GM03348 (cell line): ENCODE measurements at regions not wholly inside any gene's neighbourhood (a gene's known extent, or its start where the extent isn't known, plus 50 kb on each side); places are given as distances from the start of the nearest gene placed in this dataset.
"Not testable (repeated sequence)": the region's sequence is repeated elsewhere in the genome, so short reads cannot be mapped to it uniquely, and the experiment has no call there.

Experiments
- DNase-seq: peaks from one replicate; pipeline ENCODE4 v3.0.0; 2012; ENCODE audit warnings: low spot score

GRCh38 chr5:110872200-110872599, 133.4 kb downstream of the SLC25A46 start:
- DNase-seq = no peak

DNA sequence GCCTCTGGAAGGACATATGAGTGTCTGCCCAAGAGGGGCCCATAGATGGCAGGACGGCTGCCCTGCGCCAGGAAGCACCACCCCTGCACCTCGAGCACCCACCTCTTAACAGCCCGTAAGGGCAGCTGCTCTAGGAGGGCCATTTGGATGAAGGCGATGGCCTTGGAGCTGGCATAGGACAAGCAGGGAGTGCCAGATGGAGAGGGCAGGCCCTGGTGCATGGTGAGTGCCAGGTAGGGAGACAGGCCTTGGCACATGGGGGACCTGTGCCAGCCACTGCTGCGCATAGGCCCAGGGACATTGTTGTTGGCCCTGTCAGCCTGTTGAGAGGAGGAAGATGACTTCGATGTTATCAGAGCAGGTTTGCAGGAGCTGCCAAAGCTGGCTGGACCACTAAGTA, 134.2 kb downstream of the SLC25A46 start:
- no peak for DNase-seq

DNA sequence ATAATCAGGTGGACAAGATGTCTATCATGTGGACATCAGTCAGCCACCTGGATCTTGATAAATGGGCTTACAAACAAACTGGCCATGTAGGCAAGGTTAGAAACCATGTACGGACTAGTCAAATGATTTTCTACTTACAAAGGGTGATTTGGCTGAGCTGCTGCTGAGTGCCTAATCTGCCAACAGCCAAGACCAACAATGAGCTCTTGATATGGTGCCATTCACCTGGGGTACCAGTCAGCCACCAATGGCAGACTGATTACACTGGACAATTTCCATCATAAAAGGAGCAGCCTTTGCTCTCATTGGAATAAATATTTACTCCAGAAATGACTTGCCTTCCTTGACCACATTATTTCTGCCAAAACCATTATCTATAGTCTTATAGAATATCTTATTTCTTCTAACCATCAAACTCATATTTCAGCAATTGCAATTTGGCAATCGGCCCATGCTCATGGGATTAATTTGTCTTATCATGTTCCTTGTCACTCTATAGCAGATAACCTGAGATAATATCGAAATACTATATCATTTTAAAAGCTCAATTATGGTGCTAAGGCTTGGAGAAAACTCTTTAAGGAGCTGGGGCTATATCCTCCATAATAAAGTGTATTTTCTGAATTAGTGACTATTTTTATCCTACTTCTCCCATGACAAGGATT, 135.1 kb downstream of the SLC25A46 start:
- no peak for DNase-seq

DNA sequence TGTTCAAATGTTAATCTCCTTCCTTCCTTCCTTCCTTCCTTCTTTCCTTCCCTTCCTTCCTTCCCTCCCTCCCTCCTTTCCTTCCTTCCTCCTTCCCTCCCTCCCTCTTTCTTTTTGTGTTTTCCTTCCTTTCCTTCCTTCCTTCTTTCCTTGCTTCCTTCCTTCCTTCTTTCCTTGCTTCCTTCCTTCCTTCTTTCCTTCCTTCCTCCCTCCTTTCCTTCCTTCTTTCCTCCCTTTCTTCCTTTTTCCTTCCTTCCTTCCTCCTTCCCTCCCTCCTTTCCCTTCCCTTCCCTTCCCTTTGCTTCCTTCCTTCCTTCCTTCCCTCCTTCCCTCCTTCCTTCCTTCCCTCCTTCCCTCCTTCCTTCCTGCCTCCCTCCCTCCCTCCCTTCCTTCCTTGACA, 136.3 kb downstream of the SLC25A46 start:
- DNase-seq = not testable (repeated sequence)

GRCh38 chr5:110878115-110878514, 139.3 kb downstream of the SLC25A46 start:
- DNase-seq = no peak

DNA sequence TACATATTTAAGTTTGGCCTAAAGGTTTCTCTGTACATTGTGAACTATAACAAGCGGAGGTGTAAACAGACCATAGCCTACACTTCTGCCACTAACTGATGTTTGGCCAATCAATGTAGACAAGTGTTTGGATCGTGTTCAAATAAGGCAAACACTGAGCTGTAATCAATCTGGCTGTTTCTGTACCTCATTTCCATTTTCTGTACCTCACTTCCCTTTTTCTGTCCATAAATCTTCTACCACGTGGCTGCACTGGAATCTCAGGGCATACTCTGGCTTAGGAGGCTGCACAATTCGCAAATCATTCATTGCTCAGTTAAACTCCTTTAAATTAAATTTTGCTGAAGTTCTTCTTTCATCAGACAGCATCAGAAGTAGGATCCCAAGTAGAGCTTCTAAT, 140.9 kb downstream of the SLC25A46 start:
- no peak for DNase-seq

GRCh38 chr5:110880413-110880812, 141.6 kb downstream of the SLC25A46 start:
- DNase-seq = no peak

DNA sequence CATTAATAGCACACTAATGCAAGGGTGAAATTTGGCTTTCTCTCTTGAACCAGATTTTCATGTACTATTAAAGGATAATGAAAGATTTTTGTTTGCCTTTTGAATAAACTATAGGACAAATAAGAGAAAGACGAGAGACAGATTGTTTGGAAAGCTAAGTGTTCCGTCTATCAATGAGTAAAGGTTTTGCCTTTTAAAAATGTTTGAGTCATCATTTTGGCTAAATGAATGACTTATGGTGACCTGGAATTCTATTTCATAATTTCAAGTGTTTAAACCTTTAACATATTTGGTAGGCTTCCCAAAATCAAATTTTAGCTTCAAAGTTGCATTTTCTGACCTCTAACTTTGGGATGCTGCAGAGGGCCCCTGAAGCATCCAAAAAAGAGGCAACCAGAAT, 145.2 kb downstream of the SLC25A46 start:
- DNase-seq = no peak

GRCh38 chr5:110887170-110887569, 148.4 kb downstream of the SLC25A46 start:
- not testable (repeated sequence) for DNase-seq

GRCh38 chr5:110893854-110894483, 155.2 kb downstream of the SLC25A46 start:
- not testable (repeated sequence) for DNase-seq

GRCh38 chr5:110894805-110895204, 156.0 kb downstream of the SLC25A46 start:
- no peak for DNase-seq

GRCh38 chr5:110896901-110897300, 158.1 kb downstream of the SLC25A46 start:
- no peak for DNase-seq

DNA sequence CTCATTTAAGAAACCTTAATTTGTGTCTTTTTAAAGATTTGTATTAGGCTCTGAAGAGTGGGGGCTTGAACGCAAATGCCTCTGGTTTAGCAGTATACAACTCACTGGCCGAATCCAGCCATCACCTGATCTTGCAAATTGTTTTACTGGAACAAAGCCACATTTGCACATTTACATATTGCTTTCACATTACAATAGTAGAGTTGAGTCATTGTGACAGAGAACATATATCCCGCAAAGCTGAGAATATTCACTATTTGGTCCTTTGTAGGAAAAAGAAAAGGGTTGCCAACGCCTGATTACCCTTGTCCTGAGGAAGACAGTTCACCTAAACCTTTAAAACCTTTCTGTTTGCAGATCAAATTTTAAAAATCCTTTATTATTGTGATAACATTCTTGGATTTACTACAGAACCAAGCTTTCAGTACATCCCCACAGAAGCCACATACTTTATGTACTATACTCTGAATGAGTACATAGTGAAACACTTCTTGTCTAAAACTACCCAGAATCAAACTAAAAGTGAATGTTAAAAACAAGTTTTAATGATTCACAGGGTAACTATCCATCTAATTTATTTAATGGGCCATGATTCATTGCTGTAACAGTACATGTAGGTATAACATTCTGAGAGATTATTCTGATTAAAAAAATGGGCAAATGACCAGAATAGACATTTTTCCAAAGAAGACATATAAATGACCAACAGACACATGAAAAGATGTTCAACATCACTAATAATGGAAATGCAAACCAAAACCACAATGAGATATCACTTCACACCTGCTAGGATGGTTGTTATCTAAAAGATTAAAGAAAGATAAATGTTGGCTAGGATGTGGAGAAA, 161.0 kb downstream of the SLC25A46 start:
- DNase-seq = no peak

GRCh38 chr5:110900829-110901228, 162.0 kb downstream of the SLC25A46 start:
- DNase-seq = no peak

DNA sequence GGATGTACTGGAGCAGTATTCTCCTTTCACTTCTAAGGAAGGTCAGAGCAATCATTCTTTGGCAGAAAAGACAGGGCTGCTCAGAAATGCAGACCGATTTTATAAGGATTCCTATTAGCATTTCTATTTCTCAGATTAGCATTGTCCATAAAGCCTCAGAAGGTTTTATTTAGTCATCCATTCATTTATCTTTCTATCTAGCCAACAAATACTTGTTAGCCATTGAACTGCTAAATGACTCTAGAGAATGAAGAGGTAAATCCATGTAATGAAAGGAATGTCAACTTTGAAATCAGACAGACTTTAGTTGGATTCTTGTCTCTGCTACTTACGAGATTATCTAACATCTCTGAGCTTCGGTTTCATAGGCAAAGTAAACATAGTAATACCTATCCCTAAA, 165.2 kb downstream of the SLC25A46 start:
- DNase-seq = no peak

GRCh38 chr5:110908848-110909247, 162.7 kb upstream of the TSLP start:
- DNase-seq = no peak

DNA sequence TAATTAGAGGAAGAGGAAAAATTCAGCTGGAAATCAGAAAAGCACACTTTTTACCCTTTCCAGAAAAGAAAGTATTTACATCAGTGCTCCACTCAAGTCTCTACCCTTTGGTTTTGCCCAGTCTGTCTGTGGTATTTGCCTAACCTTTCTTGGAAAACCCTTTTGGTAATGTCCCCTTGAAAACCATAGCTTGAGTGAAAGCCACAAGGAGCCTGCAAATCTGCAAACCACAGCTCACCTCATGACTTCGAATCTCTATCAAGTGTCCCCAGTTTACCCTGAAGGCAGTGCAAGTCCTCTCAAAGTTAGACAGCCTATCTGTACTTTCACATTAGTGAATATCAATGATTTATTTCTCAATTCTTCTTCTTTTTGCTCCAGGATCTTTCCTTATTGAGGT, 162.1 kb upstream of the TSLP start:
- no peak for DNase-seq

DNA sequence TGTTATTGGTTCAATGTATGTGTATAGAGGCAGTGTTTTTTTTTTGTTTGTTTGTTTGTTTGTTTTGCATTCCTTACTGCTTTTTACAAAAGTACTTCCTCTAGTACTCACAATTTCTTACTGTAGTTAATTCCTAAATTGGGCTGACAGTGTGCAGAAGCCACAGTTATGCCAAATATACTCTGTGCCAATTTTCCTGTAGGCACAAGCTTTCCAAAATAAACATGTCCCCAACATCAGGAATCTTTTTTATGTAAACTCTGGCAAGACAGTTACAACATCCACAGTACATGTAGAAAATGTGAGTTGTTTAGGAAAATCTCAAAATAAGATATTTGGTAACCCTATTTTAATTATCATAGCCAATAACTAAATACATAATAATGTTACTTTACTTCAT, 161.6 kb upstream of the TSLP start:
- no peak for DNase-seq

GRCh38 chr5:110913221-110913620, 158.3 kb upstream of the TSLP start:
- DNase-seq = no peak

DNA sequence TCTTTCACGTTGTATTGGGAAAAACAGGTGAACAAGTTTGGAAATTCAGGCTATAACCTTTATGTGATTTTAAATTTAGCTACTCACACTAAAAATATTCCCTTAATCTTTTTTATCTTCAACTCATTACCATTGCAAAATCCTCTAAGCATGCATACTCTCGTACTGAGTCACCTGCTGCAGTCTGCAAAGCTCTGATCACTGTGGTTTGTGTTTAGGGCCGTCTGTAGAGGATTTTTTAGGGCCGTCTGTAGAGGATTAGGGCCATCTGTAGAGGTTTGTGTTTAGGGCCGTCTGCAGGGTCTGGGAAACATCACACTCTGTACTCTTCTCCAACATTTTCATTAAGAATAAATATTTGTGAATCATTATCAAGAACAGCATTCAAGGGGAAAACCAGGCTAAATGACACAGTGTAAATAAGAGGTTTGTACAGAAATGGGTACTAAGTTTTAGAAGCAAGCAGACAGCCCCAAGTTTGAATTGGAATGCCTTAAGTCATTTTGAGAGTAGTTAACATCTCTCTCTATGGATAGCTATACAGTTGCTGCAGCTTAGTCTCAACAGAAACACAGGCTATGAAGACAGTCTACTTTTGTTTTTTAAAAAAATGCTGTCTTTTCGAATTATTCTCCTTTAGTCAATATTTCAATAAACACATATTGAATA, 155.0 kb upstream of the TSLP start:
- peak; percentile 75 for DNase-seq

DNA sequence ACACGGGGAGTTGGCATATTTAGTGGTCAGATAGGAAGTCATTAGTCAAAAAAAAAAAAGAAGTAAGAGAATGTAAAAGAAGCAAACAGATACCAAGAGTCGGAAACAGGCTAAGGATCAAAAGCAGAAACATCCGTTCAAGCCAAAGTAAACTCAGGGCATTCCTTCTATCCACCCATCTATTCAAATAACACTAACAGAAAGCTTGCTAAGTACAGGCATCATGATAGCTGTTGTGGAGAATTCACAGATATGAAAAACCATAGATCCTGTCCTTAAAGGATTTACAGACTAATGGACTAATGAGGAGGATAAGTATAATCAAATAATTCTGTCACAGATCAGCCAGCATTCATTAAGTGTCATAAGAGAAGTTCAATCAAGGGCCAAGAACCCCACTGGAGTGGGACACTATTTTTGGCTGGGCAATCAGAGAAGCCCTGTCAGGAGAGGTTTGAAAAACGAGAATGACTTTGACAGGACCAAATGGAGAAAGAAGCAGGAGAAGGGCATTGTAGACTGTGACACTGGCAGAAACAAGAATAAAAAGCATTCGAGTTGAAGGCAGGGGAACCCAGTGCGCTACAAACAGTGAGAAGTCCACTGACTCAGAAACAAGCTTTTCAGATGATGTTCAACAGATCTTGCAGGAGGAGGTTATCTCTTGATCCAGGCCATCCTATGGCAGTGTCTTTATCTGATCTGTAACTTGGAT, 154.2 kb upstream of the TSLP start:
- no peak for DNase-seq

DNA sequence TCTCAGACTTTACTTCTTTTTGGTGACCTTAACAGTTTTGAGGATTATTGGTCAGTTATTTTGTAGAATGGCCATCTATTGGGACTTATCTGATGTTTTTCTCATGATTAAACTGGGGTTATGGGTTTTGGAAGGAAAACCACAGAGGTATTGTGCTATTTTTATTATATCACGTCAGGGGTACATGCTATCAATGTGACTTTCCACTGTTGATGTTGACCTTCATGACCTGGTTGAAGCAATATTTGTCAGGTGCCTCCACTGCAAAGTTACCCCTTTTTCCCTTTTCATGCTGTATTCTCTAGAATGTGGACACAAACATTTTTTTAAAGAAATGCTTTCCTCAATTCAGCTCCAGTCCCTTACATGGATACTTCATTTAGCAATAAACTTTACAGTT, 152.8 kb upstream of the TSLP start:
- no peak for DNase-seq
